Osteoblast (primary cell): ENCODE measurements at regions not wholly inside any gene's neighbourhood (a gene's known extent, or its start where the extent isn't known, plus 50 kb on each side); places are given as distances from the start of the nearest gene placed in this dataset.

ENCODE experiments used
- DNase-seq: peaks from one replicate; pipeline ENCODE4 v3.0.0; 2011; ENCODE audit warnings: low spot score, mixed read lengths; ENCODE audit not compliant: insufficient read length; ENCODE audit errors: missing footprints
- H2AFZ ChIP-seq: 2 replicates; pipeline ENCODE4 v1.6.0; 2011; ENCODE audit warnings: mild to moderate bottlenecking, low read length
- H3K27ac ChIP-seq: 2 replicates; pipeline ENCODE4 v1.5.1; 2011; ENCODE audit warnings: mild to moderate bottlenecking, low read depth, low read length, moderate library complexity
- H3K27me3 ChIP-seq: 2 replicates; pipeline ENCODE4 v1.6.0; 2012; ENCODE audit warnings: mild to moderate bottlenecking, control low read depth, inconsistent platforms, low read length, moderate library complexity; ENCODE audit not compliant: insufficient read depth
- H3K36me3 ChIP-seq: 2 replicates; pipeline ENCODE4 v1.5.1; 2011; ENCODE audit warnings: mild to moderate bottlenecking, low read length, control low read depth, moderate library complexity; ENCODE audit not compliant: insufficient read depth
- H3K4me1 ChIP-seq: 2 replicates; pipeline ENCODE4 v1.5.1; 2011; ENCODE audit warnings: mild to moderate bottlenecking, low read length, control low read depth, moderate library complexity; ENCODE audit not compliant: insufficient read depth
- H3K4me2 ChIP-seq: 2 replicates; pipeline ENCODE4 v1.6.0; 2011; ENCODE audit warnings: mild to moderate bottlenecking, low read length; ENCODE audit not compliant: insufficient read depth
- H3K4me3 ChIP-seq: fragments of 200-600 bp; sonication (generic); 3 replicates; pipeline ENCODE4 v1.5.1; 2012; ENCODE audit warnings: mild to moderate bottlenecking, low read length, inconsistent platforms; ENCODE audit not compliant: insufficient read depth
- H3K79me2 ChIP-seq: 2 replicates; pipeline ENCODE4 v1.6.0; 2012; ENCODE audit warnings: mild to moderate bottlenecking, low read length, control low read depth, inconsistent platforms; ENCODE audit not compliant: insufficient read depth
- H3K9me3 ChIP-seq: 2 replicates; pipeline ENCODE4 v1.5.1; 2011; ENCODE audit warnings: low read depth, low read length, control low read depth
- H4K20me1 ChIP-seq: 2 replicates; pipeline ENCODE4 v1.6.0; 2012; ENCODE audit warnings: mild to moderate bottlenecking, low read length, control low read depth; ENCODE audit not compliant: insufficient read depth
- CTCF ChIP-seq: IDR thresholded peaks from 2 replicates; pipeline ENCODE4 v1.5.1; 2011; ENCODE audit warnings: mild to moderate bottlenecking, low read depth, low read length, moderate library complexity; ENCODE audit errors: extremely low read depth

DNA sequence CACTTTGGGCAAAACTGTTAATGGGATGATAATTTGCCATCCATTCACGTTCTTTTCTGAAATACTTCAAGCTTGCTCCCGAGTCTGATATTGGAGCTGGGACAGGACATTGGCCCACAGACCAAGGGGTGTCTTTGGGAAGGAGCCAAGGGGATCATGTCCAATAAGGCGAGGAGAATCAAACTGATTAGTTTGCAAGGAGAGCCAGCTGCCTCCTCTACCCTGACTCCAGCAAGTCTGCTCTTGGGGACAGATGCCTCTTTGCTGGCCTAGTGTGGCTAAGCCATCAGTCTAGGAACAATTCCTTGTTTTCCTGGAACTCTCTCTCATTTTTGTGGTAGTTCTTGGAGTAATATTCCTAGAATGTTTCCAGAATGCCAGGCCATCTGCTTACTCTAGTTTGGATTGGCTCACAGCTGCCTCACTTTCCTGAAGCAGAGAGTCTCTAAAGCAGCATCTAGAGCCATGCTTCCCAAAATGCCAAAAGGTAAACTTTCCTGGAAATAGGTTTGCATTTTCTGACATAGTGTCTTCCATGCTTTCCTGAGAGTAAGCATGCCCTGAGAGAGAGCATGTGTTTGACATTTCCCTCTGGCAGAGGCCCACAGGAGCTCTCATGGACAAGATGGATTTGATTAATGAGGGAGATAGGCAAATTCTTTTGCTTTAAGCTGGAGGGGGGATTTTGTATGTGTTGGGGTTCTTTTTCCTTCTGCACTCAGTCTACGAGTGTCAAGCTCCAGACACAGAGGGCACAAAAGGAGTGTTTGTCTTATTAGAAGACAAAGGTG, 145.6 kb downstream of the GDAP2 start:
- H3K79me2 ChIP-seq, result no peaks in the 10 kb centered on the region
- H3K4me1 ChIP-seq, result no peaks in the 10 kb centered on the region
- no peak for DNase-seq
- H3K36me3 ChIP-seq, result no peaks in the 10 kb centered on the region
- H3K4me3 ChIP-seq, result no peak overlapping the region
- H2AFZ ChIP-seq, result no peak overlapping the region
- no peaks in the 10 kb centered on the region for H4K20me1 ChIP-seq
- H3K9me3 ChIP-seq, result no peaks in the 10 kb centered on the region
- H3K27ac ChIP-seq, result no peak overlapping the region
- no peaks in the 10 kb centered on the region for H3K27me3 ChIP-seq
- no peak overlapping the region for H3K4me2 ChIP-seq
- no peak for TF ChIP-seq CTCF

DNA sequence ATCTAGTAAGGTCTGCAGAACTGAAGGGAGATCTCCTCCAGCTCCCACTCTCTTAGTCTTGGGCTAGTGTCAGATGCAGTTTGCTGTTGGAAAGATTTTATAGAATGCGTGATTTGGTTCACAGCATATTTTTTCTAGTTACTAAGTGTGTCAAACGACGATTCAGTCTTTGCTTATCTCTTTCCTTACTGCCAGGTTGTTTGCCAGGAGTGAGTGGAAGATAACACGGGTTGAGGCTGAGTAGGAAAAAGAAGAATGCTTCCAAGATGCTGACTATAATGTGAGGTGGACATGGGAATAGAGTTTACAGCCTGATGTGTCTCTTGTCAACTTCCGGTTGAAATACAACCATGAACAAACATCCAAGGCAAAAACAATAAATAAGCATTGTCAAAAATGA, 141.4 kb downstream of the GDAP2 start:
- no peak for TF ChIP-seq CTCF
- H4K20me1 ChIP-seq, result no peaks in the 10 kb centered on the region
- no peaks in the 10 kb centered on the region for H3K27me3 ChIP-seq
- no peak overlapping the region for H3K4me2 ChIP-seq
- H3K36me3 ChIP-seq, result no peaks in the 10 kb centered on the region
- H3K9me3 ChIP-seq, result no peaks in the 10 kb centered on the region
- H3K79me2 ChIP-seq, result no peaks in the 10 kb centered on the region
- H2AFZ ChIP-seq, result no peak overlapping the region
- H3K4me1 ChIP-seq, result no peaks in the 10 kb centered on the region
- DNase-seq, result no peak
- H3K4me3 ChIP-seq, result no peak overlapping the region
- no peak overlapping the region for H3K27ac ChIP-seq

GRCh38 chr1:117793413-117793812, 136.0 kb downstream of the GDAP2 start:
- no peak for TF ChIP-seq CTCF
- H4K20me1 ChIP-seq, result no peaks in the 10 kb centered on the region
- H3K27me3 ChIP-seq, result no peaks in the 10 kb centered on the region
- no peak overlapping the region for H3K27ac ChIP-seq
- H2AFZ ChIP-seq, result no peak overlapping the region
- H3K4me2 ChIP-seq, result no peak overlapping the region
- H3K4me1 ChIP-seq, result peaks cover 18% of the 10 kb centered on the region
- H3K79me2 ChIP-seq, result no peaks in the 10 kb centered on the region
- no peak overlapping the region for H3K4me3 ChIP-seq
- no peak for DNase-seq
- no peaks in the 10 kb centered on the region for H3K9me3 ChIP-seq
- no peaks in the 10 kb centered on the region for H3K36me3 ChIP-seq

DNA sequence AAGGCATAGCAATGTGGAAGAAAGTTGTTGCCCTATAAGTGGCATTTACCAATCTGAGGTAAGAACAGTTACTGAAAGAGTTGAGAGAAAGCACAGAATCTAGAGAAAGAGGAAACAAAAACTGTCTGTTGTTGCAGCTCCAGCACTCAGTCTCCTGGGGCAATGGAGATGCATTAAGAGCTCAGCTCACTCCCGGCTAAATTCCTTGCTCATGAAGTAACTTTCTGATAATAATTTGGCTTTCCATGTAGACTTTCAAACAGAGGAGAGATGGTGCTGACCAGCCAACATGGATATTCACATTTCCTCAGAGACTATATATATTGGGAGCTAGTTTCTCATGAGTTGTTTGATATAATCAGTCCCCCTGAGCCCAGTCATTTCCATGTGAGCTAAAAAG, 135.3 kb downstream of the GDAP2 start:
- no peaks in the 10 kb centered on the region for H3K9me3 ChIP-seq
- peaks cover 18% of the 10 kb centered on the region for H3K4me1 ChIP-seq
- no peaks in the 10 kb centered on the region for H3K27me3 ChIP-seq
- no peak overlapping the region for H3K27ac ChIP-seq
- H3K4me2 ChIP-seq, result peak overlapping the region; percentile 10
- TF ChIP-seq CTCF, result no peak
- no peak overlapping the region for H3K4me3 ChIP-seq
- H4K20me1 ChIP-seq, result no peaks in the 10 kb centered on the region
- no peak overlapping the region for H2AFZ ChIP-seq
- no peaks in the 10 kb centered on the region for H3K36me3 ChIP-seq
- DNase-seq, result peak; percentile 82
- H3K79me2 ChIP-seq, result no peaks in the 10 kb centered on the region
